NT2/D1 (cell line): ENCODE measurements at regions not wholly inside any gene's neighbourhood (a gene's known extent, or its start where the extent isn't known, plus 50 kb on each side); places are given as distances from the start of the nearest gene placed in this dataset.

ENCODE experiments used
- YY1 ChIP-seq: IDR thresholded peaks from 2 replicates; pipeline ENCODE4 v1.6.1; 2011; ENCODE audit not compliant: insufficient read length, insufficient read depth
- ZNF274 ChIP-seq: IDR thresholded peaks from 2 replicates; pipeline ENCODE4 v1.6.1; 2011; ENCODE audit warnings: mild to moderate bottlenecking, low read depth, low read length

- no peak for TF ChIP-seq YY1
- no peak for TF ChIP-seq ZNF274
Measured at GRCh38 chr5:3351581-3352442, 243.8 kb upstream of the IRX1 start.
